HG02763 (cell line): ENCODE measurements at regions not wholly inside any gene's neighbourhood (a gene's known extent, or its start where the extent isn't known, plus 50 kb on each side); places are given as distances from the start of the nearest gene placed in this dataset.

Experiments
- ATAC-seq: cut with Tn5 transposase; IDR thresholded peaks from one replicate; pipeline ENCODE4 v1.9.1; 2021; ENCODE audit warnings: mild to moderate bottlenecking, moderate library complexity; ENCODE audit not compliant: unreplicated experiment

DNA sequence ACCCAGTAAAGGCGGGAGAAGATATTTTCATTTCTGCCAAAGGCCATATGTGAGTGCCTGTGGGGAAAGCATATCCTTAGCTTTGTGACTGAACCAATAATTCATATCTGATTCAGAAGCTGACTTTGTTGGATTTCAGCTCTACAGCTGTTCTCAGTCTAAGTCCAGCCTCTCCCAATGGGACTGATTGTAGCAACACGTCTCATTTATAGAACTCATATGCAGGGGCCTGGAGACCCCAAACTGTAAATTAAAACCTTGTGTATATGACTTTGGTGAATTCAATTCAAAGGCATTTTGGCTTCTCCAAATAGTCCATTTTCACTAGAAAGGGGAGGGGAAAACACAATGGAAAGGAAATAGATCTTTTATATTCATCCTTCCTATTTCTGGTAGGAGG, 250.4 kb upstream of the SORL1-AS1 start:
- no peak for ATAC-seq

DNA sequence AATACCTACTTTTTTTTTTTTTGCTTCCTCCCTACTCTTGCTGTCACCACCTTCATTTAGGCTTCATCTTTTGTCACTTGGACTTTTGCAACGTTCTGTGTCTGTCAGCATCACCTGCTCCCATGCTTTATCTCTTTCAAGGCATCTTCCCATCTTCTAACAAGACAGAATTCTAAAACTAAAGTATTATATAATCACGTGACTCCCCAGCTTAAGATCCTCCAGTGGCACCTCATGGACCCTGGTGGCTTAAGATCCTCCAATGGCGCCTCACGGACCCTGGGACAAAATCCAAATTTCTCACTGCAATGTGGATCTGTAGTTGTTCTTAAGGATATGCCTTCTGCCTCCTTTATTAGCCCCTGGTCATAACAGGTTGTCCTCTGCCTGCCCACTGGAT, 248.2 kb upstream of the SORL1-AS1 start:
- no peak for ATAC-seq

DNA sequence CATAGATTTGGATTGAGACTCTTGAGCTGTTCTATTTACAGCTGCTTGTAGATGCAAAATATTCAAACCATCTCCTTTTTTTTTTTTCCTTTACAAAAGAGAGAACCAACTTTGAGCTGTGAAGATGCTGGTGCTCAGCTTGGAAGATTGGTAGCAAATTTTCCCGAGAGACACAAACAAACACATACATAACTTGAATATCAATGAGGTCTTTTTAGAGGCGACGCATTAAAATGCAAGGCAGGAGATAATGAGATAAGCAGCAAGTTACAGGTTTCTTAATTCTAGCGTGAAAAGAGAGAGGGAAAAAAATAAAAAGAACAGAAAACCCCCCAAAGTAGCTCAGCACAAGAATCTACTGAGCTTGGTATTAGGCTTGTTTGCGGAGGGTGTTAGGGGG, 247.0 kb upstream of the SORL1-AS1 start:
- no peak for ATAC-seq

DNA sequence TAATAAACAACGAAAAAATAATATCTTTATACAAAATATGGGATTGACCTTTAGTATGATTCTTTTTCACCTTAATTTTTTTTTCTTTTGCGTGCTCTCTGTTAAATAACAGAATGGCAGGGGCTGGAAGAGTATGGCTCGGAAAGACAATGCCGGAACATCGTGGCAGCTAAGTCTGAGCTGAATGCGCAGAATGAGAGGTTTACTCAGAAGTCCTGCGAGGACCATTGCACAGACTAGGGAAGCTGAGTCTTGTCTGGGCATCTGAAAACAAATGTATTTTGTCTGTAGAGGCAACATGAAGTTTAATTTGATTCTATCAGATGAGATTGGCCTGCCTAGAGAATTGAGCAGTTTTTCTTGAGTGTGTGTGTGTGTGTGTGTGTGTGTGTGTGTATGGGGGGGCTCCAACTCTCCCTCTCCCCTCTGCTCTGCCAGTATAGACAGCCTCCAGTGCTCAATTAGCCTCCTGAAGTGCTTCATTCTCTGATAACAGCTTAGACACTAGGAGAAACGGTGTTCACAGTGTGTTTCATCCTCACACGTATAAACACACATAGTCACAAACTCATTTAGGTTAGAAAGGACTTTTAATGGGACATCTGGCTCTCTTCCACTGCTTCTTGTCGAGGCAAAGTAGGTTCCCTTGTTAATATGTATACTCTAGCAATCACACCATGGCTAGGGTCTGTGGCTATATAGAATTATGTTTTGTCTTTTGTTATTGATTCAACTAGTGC, 244.3 kb upstream of the SORL1-AS1 start:
- no peak for ATAC-seq

DNA sequence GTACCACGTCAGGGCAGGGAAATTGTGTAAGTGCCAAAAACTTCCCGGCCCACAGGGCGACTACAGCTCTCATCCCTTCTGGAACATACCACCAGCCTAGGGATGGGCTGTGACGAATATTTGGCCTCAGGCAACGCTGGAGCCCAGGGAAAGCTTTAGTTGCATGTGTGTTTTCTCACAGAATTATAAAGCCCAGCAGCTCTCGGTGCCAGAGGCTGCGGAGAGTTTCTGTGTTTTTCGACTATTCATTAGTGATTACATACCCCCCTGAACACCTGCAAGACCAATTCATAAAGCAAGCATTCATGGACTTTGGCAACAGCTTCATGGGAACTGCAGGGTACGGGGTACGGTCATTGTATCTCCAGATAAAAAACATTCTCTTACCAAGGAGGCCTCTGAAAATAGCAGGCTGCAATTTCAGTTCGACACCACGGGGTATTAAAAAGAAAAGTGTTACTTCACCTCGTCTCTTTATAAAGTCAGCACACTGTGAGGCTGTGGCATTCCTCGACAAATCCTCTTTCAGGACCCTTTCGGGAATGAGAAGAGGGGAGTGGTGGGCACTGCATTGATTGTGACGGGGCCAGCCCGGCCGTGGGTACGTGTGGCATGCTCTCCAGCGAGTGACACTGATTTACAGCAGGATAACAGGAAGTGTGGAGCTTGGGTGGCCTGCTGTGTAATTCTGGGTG, 243.6 kb upstream of the SORL1-AS1 start:
- ATAC-seq: no peak

DNA sequence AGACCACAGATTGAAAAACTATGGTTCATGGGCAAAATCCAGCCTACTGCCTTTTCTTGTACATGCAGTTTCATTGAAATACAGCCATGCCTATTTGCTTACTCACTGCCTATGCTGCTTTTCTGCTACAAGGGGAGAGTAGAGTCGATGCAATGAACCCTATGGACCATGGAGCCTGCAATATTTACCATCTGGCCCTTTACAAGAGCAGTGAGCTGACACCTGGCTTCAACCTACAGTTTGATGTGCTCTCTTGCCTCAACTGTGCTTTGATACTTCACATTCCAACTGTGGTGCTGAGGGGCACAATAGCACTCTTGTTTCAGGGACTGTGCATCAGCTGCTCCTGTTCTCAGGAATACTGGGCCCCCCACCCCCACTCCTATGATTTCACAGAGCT, 239.5 kb upstream of the SORL1-AS1 start:
- ATAC-seq: no peak

DNA sequence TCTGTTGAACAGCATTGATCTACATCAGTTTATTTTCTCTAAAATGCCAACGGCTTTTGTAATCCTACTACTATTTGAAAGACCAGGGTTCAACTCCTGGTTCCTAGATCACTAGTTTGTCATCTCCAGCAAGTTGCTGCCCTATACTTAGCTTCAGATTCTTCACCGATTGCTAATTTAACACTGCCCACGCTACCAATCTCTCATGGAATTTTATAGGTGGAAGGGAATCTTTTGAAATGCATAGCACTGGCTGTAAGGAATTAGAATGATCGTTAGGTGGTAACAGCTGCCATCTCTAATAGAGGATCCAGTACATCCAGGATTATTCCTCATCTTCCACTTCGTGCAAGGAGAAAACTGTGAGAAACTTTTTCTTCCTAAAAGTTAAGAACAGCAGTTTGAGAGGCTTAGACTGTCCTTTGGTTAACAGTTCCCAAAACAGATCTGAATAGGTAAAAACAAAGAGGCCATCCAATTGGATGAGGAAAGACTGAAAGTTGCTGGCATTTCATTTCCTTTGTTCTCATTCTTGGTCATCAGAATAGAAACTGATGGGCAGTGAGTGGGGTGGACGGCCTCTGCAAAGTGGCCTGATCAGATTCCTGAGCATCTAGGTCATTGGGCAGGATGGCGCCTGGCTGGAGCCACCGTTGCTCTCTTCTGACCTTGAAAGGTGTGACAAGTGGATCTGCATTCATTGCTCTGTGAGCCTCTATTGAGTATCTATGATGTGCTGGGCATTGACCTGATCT, 236.3 kb upstream of the SORL1-AS1 start:
- ATAC-seq: no peak

DNA sequence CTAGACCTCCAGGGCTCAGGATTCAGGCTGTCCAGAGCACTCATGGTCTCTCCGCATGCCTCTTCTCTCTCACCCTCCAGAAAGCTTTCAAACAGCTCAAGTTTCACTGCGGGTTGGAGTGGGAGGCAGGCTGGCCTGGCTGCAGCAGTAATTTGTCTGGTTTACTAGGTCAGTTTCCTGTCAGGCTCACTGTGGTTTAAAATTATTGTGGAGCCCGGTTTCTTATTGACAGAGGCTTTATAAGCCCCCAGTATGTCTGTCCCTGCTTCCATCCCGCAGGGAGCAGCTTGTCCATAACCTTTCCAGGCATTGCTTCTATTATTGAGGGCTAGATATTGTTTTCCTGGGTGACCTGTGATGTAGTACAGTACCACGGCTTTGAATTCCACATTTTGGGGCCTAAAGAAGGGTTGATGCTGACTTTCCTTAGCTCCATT, 235.3 kb upstream of the SORL1-AS1 start:
- no peak for ATAC-seq

DNA sequence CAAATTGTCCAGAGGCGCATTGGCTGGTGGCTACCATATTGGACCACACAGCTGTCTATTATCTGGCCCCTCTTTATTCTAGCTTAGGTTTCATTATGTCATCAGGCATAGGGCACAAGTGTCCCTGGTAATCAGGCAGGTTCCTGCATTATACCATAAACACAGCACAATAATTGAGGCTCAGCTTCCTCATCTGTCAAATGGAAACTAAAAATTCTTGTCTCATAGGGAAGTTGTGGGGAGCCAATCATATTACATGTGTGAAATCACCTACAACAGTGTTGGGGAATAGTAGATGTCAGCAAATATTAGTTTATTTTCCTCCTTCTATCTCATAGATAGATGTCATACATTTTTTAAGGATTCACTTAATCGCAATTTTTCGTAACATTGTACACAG, 231.0 kb upstream of the SORL1-AS1 start:
- no peak for ATAC-seq
